GM12874 (cell line): ENCODE measurements at regions not wholly inside any gene's neighbourhood (a gene's known extent, or its start where the extent isn't known, plus 50 kb on each side); places are given as distances from the start of the nearest gene placed in this dataset.

Experiments used
- CTCF ChIP-seq: IDR thresholded peaks from 2 replicates; pipeline ENCODE4 v1.5.1; 2011; ENCODE audit warnings: low read depth, mild to moderate bottlenecking, control low read depth, low read length, moderate library complexity; ENCODE audit not compliant: insufficient read depth

- no peak for TF ChIP-seq CTCF
Observed at GRCh38 chr4:28232951-28233350, 1372.3 kb downstream of the STIM2 start.

GRCh38 chr4:28233724-28234123 lies 1373.1 kb downstream of the STIM2 start:
- no peak for TF ChIP-seq CTCF

GRCh38 chr4:28238876-28239275 lies 1378.2 kb downstream of the STIM2 start:
- TF ChIP-seq CTCF, result no peak

GRCh38 chr4:28241021-28241420 lies 1380.4 kb downstream of the STIM2 start:
- TF ChIP-seq CTCF, result no peak

- TF ChIP-seq CTCF, result no peak
Observed at GRCh38 chr4:28247805-28248204, 1387.2 kb downstream of the STIM2 start.

GRCh38 chr4:28248269-28248668 lies 1387.6 kb downstream of the STIM2 start:
- no peak for TF ChIP-seq CTCF

- TF ChIP-seq CTCF, result no peak
Observed at GRCh38 chr4:28250646-28251045, 1390.0 kb downstream of the STIM2 start.

- no peak for TF ChIP-seq CTCF
Observed at GRCh38 chr4:28251831-28252230, 1391.2 kb downstream of the STIM2 start.
